C4-2B (cell line): ENCODE measurements at regions not wholly inside any gene's neighbourhood (a gene's known extent, or its start where the extent isn't known, plus 50 kb on each side); places are given as distances from the start of the nearest gene placed in this dataset.

Experiments
- H3K27ac ChIP-seq: fragments of 450-650 bp; 2 replicates; pipeline ENCODE4 v1.5.1; 2017
- ZFX ChIP-seq: fragments of 450-650 bp; IDR thresholded peaks from 2 replicates; pipeline ENCODE4 v1.6.1; 2017
- TF ChIP-seq, protein P1 (sequence below): fragments of 450-650 bp; conservative IDR thresholded peaks from 2 replicates; pipeline ENCODE4 v1.5.1; 2017; ENCODE audit warnings: mild to moderate bottlenecking

DNA sequence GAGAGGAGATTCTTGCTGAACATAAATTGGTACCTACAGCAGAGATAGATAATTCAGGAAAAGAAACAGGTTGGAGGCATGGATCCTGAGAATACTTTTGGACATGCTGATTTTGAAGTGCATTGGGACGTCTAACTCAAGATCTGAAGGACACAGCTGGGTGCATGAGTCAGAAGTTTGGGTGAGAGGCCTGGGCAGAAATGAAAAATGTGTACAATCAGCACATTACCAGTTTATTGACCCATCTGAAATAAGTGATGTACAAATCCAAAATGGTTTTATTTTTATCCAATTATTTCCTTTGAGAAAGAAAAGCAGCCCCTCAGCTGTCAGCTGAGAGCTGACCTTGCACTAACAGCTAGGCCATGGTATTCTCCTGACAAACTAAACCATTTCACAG lies 975.2 kb upstream of the B3GALT2 start:
- TF ChIP-seq ZFX: no peak
- TF ChIP-seq, protein P1, sequence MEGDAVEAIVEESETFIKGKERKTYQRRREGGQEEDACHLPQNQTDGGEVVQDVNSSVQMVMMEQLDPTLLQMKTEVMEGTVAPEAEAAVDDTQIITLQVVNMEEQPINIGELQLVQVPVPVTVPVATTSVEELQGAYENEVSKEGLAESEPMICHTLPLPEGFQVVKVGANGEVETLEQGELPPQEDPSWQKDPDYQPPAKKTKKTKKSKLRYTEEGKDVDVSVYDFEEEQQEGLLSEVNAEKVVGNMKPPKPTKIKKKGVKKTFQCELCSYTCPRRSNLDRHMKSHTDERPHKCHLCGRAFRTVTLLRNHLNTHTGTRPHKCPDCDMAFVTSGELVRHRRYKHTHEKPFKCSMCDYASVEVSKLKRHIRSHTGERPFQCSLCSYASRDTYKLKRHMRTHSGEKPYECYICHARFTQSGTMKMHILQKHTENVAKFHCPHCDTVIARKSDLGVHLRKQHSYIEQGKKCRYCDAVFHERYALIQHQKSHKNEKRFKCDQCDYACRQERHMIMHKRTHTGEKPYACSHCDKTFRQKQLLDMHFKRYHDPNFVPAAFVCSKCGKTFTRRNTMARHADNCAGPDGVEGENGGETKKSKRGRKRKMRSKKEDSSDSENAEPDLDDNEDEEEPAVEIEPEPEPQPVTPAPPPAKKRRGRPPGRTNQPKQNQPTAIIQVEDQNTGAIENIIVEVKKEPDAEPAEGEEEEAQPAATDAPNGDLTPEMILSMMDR: no peak
- H3K27ac ChIP-seq: no peak overlapping the region

DNA sequence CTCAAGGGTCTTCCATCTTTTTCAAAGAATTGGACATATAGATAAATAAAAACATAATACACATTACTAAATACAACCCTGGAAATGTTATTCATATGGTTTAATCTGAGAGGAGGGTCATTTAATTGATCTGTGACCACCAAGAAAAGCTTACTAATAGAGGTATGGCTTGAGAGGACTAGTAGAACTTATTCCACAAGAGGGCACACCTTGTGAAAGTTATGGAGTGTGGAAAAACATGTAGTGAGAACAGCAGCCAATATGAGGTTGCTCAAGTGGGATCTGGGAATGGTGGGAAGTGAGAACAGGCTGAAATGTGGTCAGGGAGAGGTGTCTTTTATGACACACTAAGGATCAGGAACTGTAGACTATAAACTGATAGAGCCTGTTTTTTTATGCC lies 973.5 kb upstream of the B3GALT2 start:
- no peak overlapping the region for H3K27ac ChIP-seq
- no peak for TF ChIP-seq ZFX
- TF ChIP-seq, protein P1: peak; percentile 10; the same call in 1 of the 2 replicates

DNA sequence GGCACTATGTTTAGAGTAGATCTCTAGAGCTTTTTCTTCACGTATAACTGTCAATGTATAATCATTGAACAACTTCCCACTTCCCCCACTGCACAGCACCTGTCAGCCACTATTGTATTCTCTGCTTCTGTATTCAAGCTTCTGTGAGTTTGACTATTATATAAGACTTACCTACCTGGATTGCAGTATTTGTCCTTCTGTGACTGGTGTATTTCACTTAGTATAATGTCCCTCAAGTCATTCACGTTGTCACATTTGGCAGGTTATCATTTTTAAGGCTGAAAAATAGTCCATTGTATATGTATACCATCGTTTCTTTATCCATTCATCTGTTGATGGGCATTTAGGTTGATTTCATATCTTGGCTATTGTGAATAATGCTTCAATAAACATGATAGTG lies 969.5 kb upstream of the B3GALT2 start:
- no peak overlapping the region for H3K27ac ChIP-seq
- no peak for TF ChIP-seq ZFX
- TF ChIP-seq, protein P1: no peak

DNA sequence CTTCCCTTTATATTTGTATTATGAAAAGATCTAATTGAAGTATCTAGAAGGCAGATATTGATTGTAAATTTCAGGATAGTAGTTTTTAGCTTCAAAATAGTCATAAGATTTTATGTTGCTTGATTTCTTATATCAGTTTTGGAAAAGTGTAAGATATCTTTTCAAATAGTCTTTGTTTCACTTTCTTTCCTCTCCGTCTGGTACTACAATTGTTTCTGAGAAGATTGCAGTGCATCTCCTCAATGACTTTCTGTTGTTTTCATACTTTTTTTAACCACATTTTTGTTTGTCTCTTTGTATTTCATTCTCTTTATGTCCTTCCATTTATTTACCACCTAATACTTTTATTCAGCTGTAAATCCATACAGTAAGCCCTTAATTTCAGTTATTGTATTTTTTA lies 964.6 kb upstream of the B3GALT2 start:
- H3K27ac ChIP-seq: no peak overlapping the region
- TF ChIP-seq ZFX: no peak
- TF ChIP-seq, protein P1: no peak

- no peak for TF ChIP-seq ZFX
- TF ChIP-seq, protein P1: no peak
These were observed 963.8 kb upstream of the B3GALT2 start for GRCh38 chr1:194150242-194150641.

DNA sequence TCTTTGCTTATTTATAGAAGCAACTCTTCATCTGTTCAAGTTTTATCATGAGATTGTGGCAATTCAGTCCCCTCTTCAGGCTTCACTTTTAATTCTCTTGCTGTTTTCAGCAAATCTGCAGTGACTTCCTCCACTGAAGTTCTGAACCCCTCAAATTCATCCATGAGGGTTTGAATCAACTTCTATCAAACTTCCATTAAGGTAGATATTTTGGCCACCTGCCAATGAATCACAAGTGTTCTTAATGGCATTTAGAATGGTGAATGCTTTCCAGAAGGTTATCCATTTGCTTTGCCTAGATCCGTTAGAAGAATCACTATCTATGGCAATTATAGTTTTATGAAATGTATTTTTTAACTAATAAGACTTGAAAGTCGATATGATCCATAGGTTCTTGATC lies 946.7 kb upstream of the B3GALT2 start:
- H3K27ac ChIP-seq: no peak overlapping the region
- TF ChIP-seq, protein P1: no peak
- TF ChIP-seq ZFX: no peak

More at GRCh38 chr1:194150242-194150641, 963.8 kb upstream of the B3GALT2 start:
- H3K27ac ChIP-seq: no peak overlapping the region

DNA sequence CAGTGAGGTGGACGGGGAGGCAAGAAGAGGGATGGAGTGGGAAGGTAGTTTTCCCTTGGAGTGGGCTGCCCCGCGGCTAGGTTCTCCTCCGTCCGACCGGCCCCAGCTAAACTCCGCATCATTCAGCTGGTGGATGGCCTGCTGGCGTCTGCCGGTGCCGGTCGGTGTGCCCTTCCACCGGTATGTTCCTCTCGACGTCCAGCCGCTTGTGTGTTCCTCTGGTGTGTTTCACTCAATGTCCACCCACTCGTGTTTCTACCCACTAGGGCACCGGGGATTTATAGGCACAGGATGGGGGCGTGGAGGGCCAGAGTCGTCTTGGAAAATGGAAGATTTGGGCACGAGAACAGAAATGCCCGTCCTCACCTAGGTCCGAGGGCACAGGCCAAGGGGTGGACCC lies 931.7 kb upstream of the B3GALT2 start:
- TF ChIP-seq ZFX: no peak
- TF ChIP-seq, protein P1: no peak; the same call in 1 of the 2 replicates
- H3K27ac ChIP-seq: no peak overlapping the region
